Mucosa of descending colon (tissue), 3 donors: ENCODE measurements at regions not wholly inside any gene's neighbourhood (a gene's known extent, or its start where the extent isn't known, plus 50 kb on each side); places are given as distances from the start of the nearest gene placed in this dataset.
"Not testable (repeated sequence)": the region's sequence is repeated elsewhere in the genome, so short reads cannot be mapped to it uniquely, and the experiment has no call there.

ENCODE experiments used
- ATAC-seq: fragments of 200-7000 bp; cut with Tn5 transposase; one replicate; pipeline ENCODE4 v1.9.1; 2020; ENCODE audit warnings: mild to moderate bottlenecking, moderate library complexity
- DNase-seq, 3 donors: peaks; one replicate each; pipeline ENCODE4 v3.0.0-alpha.2; 2020
- H3K36me3 ChIP-seq: fragments of 200-600 bp; one replicate; pipeline ENCODE4 v1.8.0; 2021; ENCODE audit warnings: low read depth, mild to moderate bottlenecking
- H3K4me1 ChIP-seq: fragments of 200-600 bp; one replicate; pipeline ENCODE4 v1.8.0; 2021; ENCODE audit warnings: low read depth, mild to moderate bottlenecking
- H3K4me3 ChIP-seq: fragments of 200-600 bp; one replicate; pipeline ENCODE4 v1.8.0; 2021; ENCODE audit warnings: mild to moderate bottlenecking
- H3K9me3 ChIP-seq: fragments of 200-600 bp; one replicate; pipeline ENCODE4 v1.8.0; 2021; ENCODE audit warnings: mild to moderate bottlenecking
- intact Hi-C, 2 donors: fragments of 100-400 bp; cut with DNase I in 1 of 2; cut with micrococcal nuclease in 1 of 2; formaldehyde crosslinking; loops; one replicate each; pipeline versions ENCODE4 v1.11.0 to v1.11.1; 2022; cut with DNase I, micrococcal nuclease
- TF ChIP-seq, protein P1 (sequence below): fragments of 200-600 bp; IDR thresholded peaks from one replicate; pipeline ENCODE4 v1.8.0; 2022; ENCODE audit warnings: antibody characterized with exemption, mild to moderate bottlenecking
- donor health status: DM: no; HTN: no; CAD: no; lungs with moderate emphysema.
- donor health status: DM: no; HTN: no; CAD: no.
- donor health status: DM: no; HTN: yes; CAD: no.

DNA sequence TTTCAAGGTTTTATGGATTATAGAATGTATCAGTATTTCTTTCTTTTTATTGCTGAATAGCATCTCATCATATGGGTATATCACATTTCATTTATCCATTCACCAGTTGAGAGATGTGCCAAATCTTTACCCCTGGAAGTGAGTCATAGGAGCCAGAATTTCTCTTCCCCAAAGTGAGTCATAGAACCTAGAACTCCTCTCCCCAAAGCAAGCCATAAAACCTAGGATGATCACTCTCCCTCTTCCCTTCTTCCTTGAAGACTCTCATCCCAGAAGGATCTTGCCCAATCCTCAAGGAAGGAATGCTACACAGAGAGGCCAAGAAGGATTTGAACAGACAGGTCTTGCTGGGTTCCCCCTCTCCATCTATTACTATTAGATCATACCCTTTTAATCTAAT is 199.9 kb downstream of the EVX1 start:
- Histone ChIP-seq H3K36me3 (no peaks in the 10 kb centered on the region), H3K4me3 (no peak overlapping the region), H3K4me1 (no peaks in the 10 kb centered on the region), H3K9me3 (no peaks in the 10 kb centered on the region)
- ATAC-seq (no peak), DNase-seq (no peak)
- intact Hi-C loops: no loop called here
- TF ChIP-seq, protein P1, sequence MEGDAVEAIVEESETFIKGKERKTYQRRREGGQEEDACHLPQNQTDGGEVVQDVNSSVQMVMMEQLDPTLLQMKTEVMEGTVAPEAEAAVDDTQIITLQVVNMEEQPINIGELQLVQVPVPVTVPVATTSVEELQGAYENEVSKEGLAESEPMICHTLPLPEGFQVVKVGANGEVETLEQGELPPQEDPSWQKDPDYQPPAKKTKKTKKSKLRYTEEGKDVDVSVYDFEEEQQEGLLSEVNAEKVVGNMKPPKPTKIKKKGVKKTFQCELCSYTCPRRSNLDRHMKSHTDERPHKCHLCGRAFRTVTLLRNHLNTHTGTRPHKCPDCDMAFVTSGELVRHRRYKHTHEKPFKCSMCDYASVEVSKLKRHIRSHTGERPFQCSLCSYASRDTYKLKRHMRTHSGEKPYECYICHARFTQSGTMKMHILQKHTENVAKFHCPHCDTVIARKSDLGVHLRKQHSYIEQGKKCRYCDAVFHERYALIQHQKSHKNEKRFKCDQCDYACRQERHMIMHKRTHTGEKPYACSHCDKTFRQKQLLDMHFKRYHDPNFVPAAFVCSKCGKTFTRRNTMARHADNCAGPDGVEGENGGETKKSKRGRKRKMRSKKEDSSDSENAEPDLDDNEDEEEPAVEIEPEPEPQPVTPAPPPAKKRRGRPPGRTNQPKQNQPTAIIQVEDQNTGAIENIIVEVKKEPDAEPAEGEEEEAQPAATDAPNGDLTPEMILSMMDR: no peak

DNA sequence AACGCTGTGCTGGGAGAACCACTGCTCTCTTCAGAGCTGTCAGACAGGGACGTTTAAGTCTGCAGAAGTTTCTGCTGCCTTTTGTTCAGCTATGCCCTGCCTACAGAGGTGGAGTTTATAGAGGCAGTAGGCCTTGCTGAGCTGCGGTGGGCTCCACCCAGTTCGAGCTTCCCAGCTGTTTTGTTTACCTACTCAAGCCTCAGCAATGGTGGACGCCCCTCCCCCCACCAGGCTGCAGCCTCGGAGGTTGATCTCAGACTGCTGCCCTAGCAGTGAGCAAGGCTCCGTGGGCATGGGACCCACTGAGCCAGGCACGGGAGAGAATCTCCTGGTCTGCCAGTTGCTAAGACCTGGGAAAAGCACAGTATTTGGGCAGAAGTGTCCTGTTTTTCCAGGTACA is 206.4 kb downstream of the EVX1 start:
- H3K36me3 ChIP-seq, H3K9me3 ChIP-seq, H3K4me3 ChIP-seq, ATAC-seq, H3K4me1 ChIP-seq, intact Hi-C loops: not testable (repeated sequence)
- DNase-seq: peak; percentile 44 to 66 (median 56)

GRCh38 chr7:27453702-27454405 is 208.8 kb downstream of the HIBADH start:
- TF ChIP-seq, protein P1: no peak
- H3K4me1 ChIP-seq: peaks cover 2% of the 10 kb centered on the region
- ATAC-seq (no peak), DNase-seq (no peak)
- no peak overlapping the region for H3K4me3 ChIP-seq
- H3K9me3 ChIP-seq: no peaks in the 10 kb centered on the region
- no peaks in the 10 kb centered on the region for H3K36me3 ChIP-seq
- intact Hi-C loops: no loop called here

GRCh38 chr7:27457120-27457519 is 205.6 kb downstream of the HIBADH start:
- H3K4me3 ChIP-seq, ATAC-seq, intact Hi-C loops, DNase-seq, H3K4me1 ChIP-seq, H3K9me3 ChIP-seq, H3K36me3 ChIP-seq: not testable (repeated sequence)

DNA sequence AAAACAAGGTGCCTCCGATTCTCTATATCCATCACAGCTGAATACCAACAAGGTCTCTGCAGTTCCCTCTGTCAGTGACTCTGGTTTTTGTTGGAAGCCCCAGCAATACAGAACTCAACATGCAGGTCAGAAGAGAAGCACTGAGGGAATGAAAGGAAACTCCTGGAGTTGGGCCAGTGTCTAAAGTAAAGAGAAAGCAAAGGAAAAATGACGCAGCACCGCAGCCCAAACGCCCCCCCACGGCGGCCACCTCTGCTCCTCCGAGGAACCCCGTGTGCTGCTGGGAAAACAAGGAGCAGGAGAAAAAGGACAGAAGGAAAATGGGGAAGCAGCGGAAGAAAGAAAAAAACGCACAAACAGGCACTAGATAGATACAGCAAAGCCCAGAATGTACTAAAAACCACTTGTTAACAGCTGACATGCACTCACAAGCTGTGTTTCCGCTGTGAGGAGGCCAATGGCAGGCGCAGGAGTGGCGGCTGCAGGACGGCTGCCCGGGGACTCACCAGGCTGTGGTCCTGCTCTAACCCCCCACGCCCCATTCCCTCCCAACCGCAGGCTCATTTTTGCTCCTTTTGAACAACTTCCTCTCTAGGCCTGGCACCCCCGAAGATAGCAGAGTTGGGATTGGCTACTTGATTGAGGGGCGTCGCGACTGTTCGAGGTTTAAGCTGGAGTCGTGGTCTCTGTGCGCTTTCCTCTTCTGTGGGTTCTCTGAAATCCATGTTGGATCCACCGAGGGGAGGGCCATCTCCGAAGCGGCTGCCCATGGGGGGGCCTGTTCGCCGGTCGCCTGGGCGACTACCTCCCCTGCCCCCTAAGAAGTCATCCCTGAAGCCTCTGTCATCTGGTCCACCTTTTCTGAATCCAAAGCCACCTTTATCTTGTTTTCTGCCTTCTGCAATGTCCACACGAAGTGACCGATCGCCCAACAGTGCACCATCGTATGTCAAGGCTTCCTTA is 204.8 kb downstream of the HIBADH start:
- ATAC-seq, H3K9me3 ChIP-seq, intact Hi-C loops, H3K4me1 ChIP-seq, H3K4me3 ChIP-seq, DNase-seq, H3K36me3 ChIP-seq: not testable (repeated sequence)

DNA sequence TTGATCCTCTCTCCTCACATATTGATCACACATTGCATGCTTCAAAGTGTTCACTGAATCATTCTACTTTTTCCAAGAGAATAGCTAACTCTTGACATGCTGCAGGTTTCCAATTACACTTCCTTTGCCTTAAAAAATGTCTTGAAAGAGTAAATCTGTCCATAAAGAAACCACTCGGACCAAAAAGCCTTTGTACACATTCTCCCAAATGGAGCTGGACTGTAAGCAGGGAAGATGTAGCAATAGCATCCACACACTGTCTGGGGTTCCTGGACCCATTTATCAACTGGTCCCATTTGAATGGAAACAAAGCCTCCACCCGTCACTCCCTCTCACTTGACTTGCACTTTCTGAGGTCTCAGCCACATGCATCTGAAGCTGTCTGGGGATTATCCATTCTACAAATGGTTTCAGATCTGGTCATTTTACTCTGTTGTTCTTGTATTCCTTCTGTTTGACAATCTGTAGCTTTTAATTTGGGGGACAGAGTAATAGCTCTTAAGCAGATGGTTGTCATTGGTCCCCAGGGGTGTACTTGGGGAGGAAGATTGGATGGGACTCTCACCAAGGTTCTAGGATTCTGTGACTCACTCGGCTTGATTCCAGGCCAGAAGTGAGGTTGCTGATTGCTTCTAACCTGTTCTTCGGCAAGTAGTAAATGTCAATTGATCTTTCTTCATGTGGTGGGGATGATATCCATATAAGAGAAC is 203.5 kb downstream of the HIBADH start:
- Histone ChIP-seq H3K36me3 (no peaks in the 10 kb centered on the region), H3K4me1 (no peaks in the 10 kb centered on the region), H3K4me3 (no peak overlapping the region), H3K9me3 (no peaks in the 10 kb centered on the region)
- TF ChIP-seq, protein P1: no peak
- intact Hi-C loops: no loop called here
- peak in 1 of 3 donors; percentile 18 for DNase-seq
- no peak for ATAC-seq

DNA sequence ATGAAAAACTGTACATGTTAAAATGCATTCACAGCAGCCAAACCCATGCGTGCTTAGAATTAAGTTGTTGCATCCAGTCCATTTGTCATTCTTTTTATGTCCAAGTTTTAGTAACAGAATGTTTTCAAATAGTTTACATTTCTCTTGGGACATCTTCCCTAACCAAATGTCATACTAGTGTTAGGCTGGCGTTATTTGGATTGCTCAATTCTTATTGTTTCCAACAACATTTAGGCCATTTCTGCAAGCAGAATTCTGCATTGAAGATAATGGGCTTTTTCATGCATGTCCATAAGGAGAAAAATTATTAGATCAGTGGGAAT is 203.0 kb downstream of the HIBADH start:
- no peak for ATAC-seq
- Histone ChIP-seq H3K36me3 (no peaks in the 10 kb centered on the region), H3K4me1 (no peaks in the 10 kb centered on the region), H3K9me3 (no peaks in the 10 kb centered on the region), H3K4me3 (no peak overlapping the region)
- TF ChIP-seq, protein P1: no peak
- intact Hi-C loops: no loop called here
- no peak for DNase-seq
